ENCODE measurements at regions not wholly inside any gene's neighbourhood (a gene's known extent, or its start where the extent isn't known, plus 50 kb on each side); places are given as distances from the start of the nearest gene placed in this dataset.
"Not testable (repeated sequence)": the region's sequence is repeated elsewhere in the genome, so short reads cannot be mapped to it uniquely, and the experiment has no call there.

- DNase-seq: no peak
These were observed 80.0 kb upstream of the TNFAIP3 start for GRCh38 chr6:137787016-137787415.

GRCh38 chr6:137788248-137788647 is 78.8 kb upstream of the TNFAIP3 start:
- no peak for DNase-seq

GRCh38 chr6:137791281-137792159 is 75.5 kb upstream of the TNFAIP3 start:
- no peak for DNase-seq

GRCh38 chr6:137792160-137793033 is 74.7 kb upstream of the TNFAIP3 start:
- no peak for DNase-seq

GRCh38 chr6:137793805-137794515 is 73.1 kb upstream of the TNFAIP3 start:
- DNase-seq: no peak

GRCh38 chr6:137794516-137795201 is 72.4 kb upstream of the TNFAIP3 start:
- DNase-seq: no peak

- DNase-seq: no peak
These were observed 71.6 kb upstream of the TNFAIP3 start for GRCh38 chr6:137795501-137795900.

GRCh38 chr6:137798261-137798660 is 68.8 kb upstream of the TNFAIP3 start:
- no peak for DNase-seq

- DNase-seq: no peak
These were observed 68.2 kb upstream of the TNFAIP3 start for GRCh38 chr6:137798846-137799245.

GRCh38 chr6:137799950-137800568 is 67.0 kb upstream of the TNFAIP3 start:
- DNase-seq: peak; percentile 40

GRCh38 chr6:137800762-137801161 is 66.3 kb upstream of the TNFAIP3 start:
- no peak for DNase-seq

- DNase-seq: no peak
These were observed 65.5 kb upstream of the TNFAIP3 start for GRCh38 chr6:137801352-137802114.

- DNase-seq: no peak
These were observed 64.5 kb upstream of the TNFAIP3 start for GRCh38 chr6:137802408-137803182.

- DNase-seq: no peak
These were observed 62.4 kb upstream of the TNFAIP3 start for GRCh38 chr6:137804637-137805036.

- DNase-seq: no peak
These were observed 61.4 kb upstream of the TNFAIP3 start for GRCh38 chr6:137805622-137806021.

GRCh38 chr6:137806914-137807682 is 60.0 kb upstream of the TNFAIP3 start:
- DNase-seq: no peak

- DNase-seq: no peak
These were observed 58.9 kb upstream of the TNFAIP3 start for GRCh38 chr6:137808191-137808590.

- no peak for DNase-seq
These were observed 58.2 kb upstream of the TNFAIP3 start for GRCh38 chr6:137808836-137809315.

GRCh38 chr6:137809895-137810553 is 57.0 kb upstream of the TNFAIP3 start:
- not testable (repeated sequence) for DNase-seq
